ENCODE measurements at regions not wholly inside any gene's neighbourhood (a gene's known extent, or its start where the extent isn't known, plus 50 kb on each side); places are given as distances from the start of the nearest gene placed in this dataset.

- no peak overlapping the region for H3K4me3 Mint-ChIP-seq
- Histone ChIP-seq H3K36me3 (ENCODE audit: control insufficient read depth, insufficient read depth, low read length) (no peaks in the 10 kb centered on the region), H3K9me3 (ENCODE audit: control insufficient read depth, low read length) (no peaks in the 10 kb centered on the region), H3K27ac (ENCODE audit: low read depth, low read length) (no peak overlapping the region), H3K27me3 (ENCODE audit: control insufficient read depth, insufficient read depth, low read length, poor library complexity, severe bottlenecking) (no peaks in the 10 kb centered on the region), H3K4me1 (ENCODE audit: control insufficient read depth, insufficient read depth, low read length) (no peaks in the 10 kb centered on the region), H3K4me3 (ENCODE audit: low read length) (no peak overlapping the region), H3K9ac (ENCODE audit: extremely low read depth, low read length, poor library complexity, severe bottlenecking) (no peak overlapping the region)
- DNase-seq, result no peak
- peaks cover 21% of the 10 kb centered on the region for H3K27me3 Mint-ChIP-seq (ENCODE audit: insufficient read depth)
- 82% methylated on average over 6 of the region's 7 CpGs; no CpG with 5 or more reads in 1 of the 2 experiments for WGBS, 2 experiments (ENCODE audit: insufficient coverage in 1 of 2, insufficient read length in 1 of 2)
- H3K36me3 Mint-ChIP-seq (ENCODE audit: low read depth), result peaks cover 1% of the 10 kb centered on the region
- H3K9me3 Mint-ChIP-seq, result peaks cover 19% of the 10 kb centered on the region
- H3K4me1 Mint-ChIP-seq, result no peaks in the 10 kb centered on the region
- H3K27ac Mint-ChIP-seq, result no peak overlapping the region
- TF ChIP-seq CTCF (conservative IDR thresholded peaks at IDR 0.05), result no peak
Observed at GRCh38 chr1:114236517-114236916, 82.8 kb upstream of the SYT6 start.

- no peaks in the 10 kb centered on the region for H3K36me3 ChIP-seq (ENCODE audit: control insufficient read depth, insufficient read depth, low read length)
- H3K4me3 Mint-ChIP-seq, result no peak overlapping the region
- no peak overlapping the region for H3K27ac Mint-ChIP-seq
- H3K9ac ChIP-seq (ENCODE audit: extremely low read depth, low read length, poor library complexity, severe bottlenecking), result no peak overlapping the region
- peaks cover 20% of the 10 kb centered on the region for H3K27me3 Mint-ChIP-seq (ENCODE audit: insufficient read depth)
- no peaks in the 10 kb centered on the region for H3K4me1 ChIP-seq (ENCODE audit: control insufficient read depth, insufficient read depth, low read length)
- peaks cover 1% of the 10 kb centered on the region for H3K36me3 Mint-ChIP-seq (ENCODE audit: low read depth)
- DNase-seq, result no peak
- no peaks in the 10 kb centered on the region for H3K27me3 ChIP-seq (ENCODE audit: control insufficient read depth, insufficient read depth, low read length, poor library complexity, severe bottlenecking)
- H3K4me3 ChIP-seq (ENCODE audit: low read length), result no peak overlapping the region
- H3K9me3 ChIP-seq (ENCODE audit: control insufficient read depth, low read length), result no peaks in the 10 kb centered on the region
- no peak overlapping the region for H3K27ac ChIP-seq (ENCODE audit: low read depth, low read length)
- no peak for TF ChIP-seq CTCF (conservative IDR thresholded peaks at IDR 0.05)
- WGBS, 2 experiments (ENCODE audit: insufficient coverage in 1 of 2, insufficient read length in 1 of 2), result 99 to 100% methylated on average over 4 of the region's 4 CpGs
- H3K9me3 Mint-ChIP-seq, result peaks cover 13% of the 10 kb centered on the region
- no peaks in the 10 kb centered on the region for H3K4me1 Mint-ChIP-seq
Observed at GRCh38 chr1:114235960-114236359, 82.3 kb upstream of the SYT6 start.

- peaks cover 18% of the 10 kb centered on the region for H3K27me3 Mint-ChIP-seq (ENCODE audit: insufficient read depth)
- TF ChIP-seq CTCF (conservative IDR thresholded peaks at IDR 0.05), result no peak
- Histone ChIP-seq H3K4me3 (ENCODE audit: low read length) (no peak overlapping the region), H3K4me1 (ENCODE audit: control insufficient read depth, insufficient read depth, low read length) (no peaks in the 10 kb centered on the region), H3K9ac (ENCODE audit: extremely low read depth, low read length, poor library complexity, severe bottlenecking) (no peak overlapping the region), H3K27ac (ENCODE audit: low read depth, low read length) (no peak overlapping the region), H3K36me3 (ENCODE audit: control insufficient read depth, insufficient read depth, low read length) (no peaks in the 10 kb centered on the region), H3K27me3 (ENCODE audit: control insufficient read depth, insufficient read depth, low read length, poor library complexity, severe bottlenecking) (peaks cover 3% of the 10 kb centered on the region), H3K9me3 (ENCODE audit: control insufficient read depth, low read length) (no peaks in the 10 kb centered on the region)
- H3K9me3 Mint-ChIP-seq, result peaks cover 7% of the 10 kb centered on the region
- H3K36me3 Mint-ChIP-seq (ENCODE audit: low read depth), result peaks cover under 1% of the 10 kb centered on the region
- H3K4me1 Mint-ChIP-seq, result no peaks in the 10 kb centered on the region
- no peak overlapping the region for H3K4me3 Mint-ChIP-seq
- DNase-seq, result no peak
- 86 to 90% methylated on average over 1 to 3 of the region's 3 CpGs for WGBS, 2 experiments (ENCODE audit: insufficient coverage in 1 of 2, insufficient read length in 1 of 2)
- H3K27ac Mint-ChIP-seq, result no peak overlapping the region
Observed at GRCh38 chr1:114235281-114235680, 81.6 kb upstream of the SYT6 start.
